K562 (cell line): ENCODE measurements at regions not wholly inside any gene's neighbourhood (a gene's known extent, or its start where the extent isn't known, plus 50 kb on each side); places are given as distances from the start of the nearest gene placed in this dataset.

Source experiments
- FOXA1 ChIP-seq: fragments of 450-650 bp; IDR thresholded peaks from 2 replicates; pipeline ENCODE4 v1.6.1; 2016; ENCODE audit warnings: mild to moderate bottlenecking, borderline replicate concordance
- HCFC1 ChIP-seq: IDR thresholded peaks from 2 replicates; pipeline ENCODE4 v1.6.1; 2012; ENCODE audit warnings: low read depth, low read length, improper control_type of control experiment
- ZBTB8A ChIP-seq: fragments of 450-650 bp; IDR thresholded peaks from 2 replicates; pipeline ENCODE4 v1.6.1; 2018; ENCODE audit warnings: mild to moderate bottlenecking, moderate library complexity; ENCODE audit not compliant: partially characterized antibody
- ZNF324 ChIP-seq: fragments of 250-450 bp; sonication (Bioruptor Pico); IDR thresholded peaks from 2 replicates; pipeline ENCODE4 v1.4.0; 2020; ENCODE audit warnings: mild to moderate bottlenecking
- TF ChIP-seq, protein P1 (sequence below): fragments of 150-350 bp; conservative IDR thresholded peaks from 2 replicates; pipeline ENCODE4 v1.6.1; 2014; ENCODE audit warnings: low read length
- TF ChIP-seq, protein P2 (sequence below): fragments of 450-650 bp; formaldehyde crosslinking; IDR thresholded peaks from 2 replicates; pipeline ENCODE4 v1.4.0; 2020; ENCODE audit warnings: mild to moderate bottlenecking
- TF ChIP-seq, protein P3 (sequence below): fragments of 450-650 bp; IDR thresholded peaks from 2 replicates; pipeline ENCODE4 v1.6.1; 2014; ENCODE audit warnings: low read depth, mild to moderate bottlenecking, moderate library complexity, borderline replicate concordance

DNA sequence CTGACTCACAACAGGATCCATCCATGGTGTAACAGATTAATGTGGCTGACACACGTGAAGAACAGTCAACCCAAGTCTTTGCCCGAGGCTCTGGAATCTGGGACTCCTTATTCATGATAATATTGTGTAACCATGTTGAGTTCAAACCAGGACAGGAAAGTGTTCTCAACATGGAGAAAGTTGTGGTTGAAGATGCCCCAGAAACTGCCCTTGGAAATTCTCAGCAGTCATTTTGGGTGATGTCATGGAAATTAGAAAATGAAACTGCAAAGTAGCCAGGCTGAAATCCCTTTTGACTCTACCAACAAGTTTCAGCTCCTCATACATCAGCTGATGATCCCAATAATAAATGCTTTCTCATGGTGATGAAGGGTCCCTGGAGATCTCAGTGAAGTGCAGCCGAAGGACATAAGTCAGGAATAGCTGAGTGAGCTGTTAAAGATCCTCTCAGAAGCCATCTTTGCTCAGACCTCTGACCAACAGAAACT is 307.7 kb downstream of the TNS1 start (continued):
- TF ChIP-seq, protein P1, sequence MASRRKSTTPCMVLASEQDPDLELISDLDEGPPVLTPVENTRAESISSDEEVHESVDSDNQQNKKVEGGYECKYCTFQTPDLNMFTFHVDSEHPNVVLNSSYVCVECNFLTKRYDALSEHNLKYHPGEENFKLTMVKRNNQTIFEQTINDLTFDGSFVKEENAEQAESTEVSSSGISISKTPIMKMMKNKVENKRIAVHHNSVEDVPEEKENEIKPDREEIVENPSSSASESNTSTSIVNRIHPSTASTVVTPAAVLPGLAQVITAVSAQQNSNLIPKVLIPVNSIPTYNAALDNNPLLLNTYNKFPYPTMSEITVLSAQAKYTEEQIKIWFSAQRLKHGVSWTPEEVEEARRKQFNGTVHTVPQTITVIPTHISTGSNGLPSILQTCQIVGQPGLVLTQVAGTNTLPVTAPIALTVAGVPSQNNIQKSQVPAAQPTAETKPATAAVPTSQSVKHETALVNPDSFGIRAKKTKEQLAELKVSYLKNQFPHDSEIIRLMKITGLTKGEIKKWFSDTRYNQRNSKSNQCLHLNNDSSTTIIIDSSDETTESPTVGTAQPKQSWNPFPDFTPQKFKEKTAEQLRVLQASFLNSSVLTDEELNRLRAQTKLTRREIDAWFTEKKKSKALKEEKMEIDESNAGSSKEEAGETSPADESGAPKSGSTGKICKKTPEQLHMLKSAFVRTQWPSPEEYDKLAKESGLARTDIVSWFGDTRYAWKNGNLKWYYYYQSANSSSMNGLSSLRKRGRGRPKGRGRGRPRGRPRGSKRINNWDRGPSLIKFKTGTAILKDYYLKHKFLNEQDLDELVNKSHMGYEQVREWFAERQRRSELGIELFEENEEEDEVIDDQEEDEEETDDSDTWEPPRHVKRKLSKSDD = no peak
- TF ChIP-seq HCFC1 = no peak
- TF ChIP-seq FOXA1 = no peak
- no peak for TF ChIP-seq ZNF324 (CRISPR knock-in tag)
- TF ChIP-seq, protein P2, sequence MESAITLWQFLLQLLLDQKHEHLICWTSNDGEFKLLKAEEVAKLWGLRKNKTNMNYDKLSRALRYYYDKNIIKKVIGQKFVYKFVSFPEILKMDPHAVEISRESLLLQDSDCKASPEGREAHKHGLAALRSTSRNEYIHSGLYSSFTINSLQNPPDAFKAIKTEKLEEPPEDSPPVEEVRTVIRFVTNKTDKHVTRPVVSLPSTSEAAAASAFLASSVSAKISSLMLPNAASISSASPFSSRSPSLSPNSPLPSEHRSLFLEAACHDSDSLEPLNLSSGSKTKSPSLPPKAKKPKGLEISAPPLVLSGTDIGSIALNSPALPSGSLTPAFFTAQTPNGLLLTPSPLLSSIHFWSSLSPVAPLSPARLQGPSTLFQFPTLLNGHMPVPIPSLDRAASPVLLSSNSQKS = no peak
- no peak for TF ChIP-seq ZBTB8A
- TF ChIP-seq, protein P3, sequence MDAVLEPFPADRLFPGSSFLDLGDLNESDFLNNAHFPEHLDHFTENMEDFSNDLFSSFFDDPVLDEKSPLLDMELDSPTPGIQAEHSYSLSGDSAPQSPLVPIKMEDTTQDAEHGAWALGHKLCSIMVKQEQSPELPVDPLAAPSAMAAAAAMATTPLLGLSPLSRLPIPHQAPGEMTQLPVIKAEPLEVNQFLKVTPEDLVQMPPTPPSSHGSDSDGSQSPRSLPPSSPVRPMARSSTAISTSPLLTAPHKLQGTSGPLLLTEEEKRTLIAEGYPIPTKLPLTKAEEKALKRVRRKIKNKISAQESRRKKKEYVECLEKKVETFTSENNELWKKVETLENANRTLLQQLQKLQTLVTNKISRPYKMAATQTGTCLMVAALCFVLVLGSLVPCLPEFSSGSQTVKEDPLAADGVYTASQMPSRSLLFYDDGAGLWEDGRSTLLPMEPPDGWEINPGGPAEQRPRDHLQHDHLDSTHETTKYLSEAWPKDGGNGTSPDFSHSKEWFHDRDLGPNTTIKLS = no peak
- TF ChIP-seq, all 486 proteins: peak for 0
